MCF 10A (cell line): ENCODE measurements at regions not wholly inside any gene's neighbourhood (a gene's known extent, or its start where the extent isn't known, plus 50 kb on each side); places are given as distances from the start of the nearest gene placed in this dataset.

Source experiments
- BruUV-seq: library from RNA; stranded (reverse); fragments of 400-500 nt; replicated peaks from 2 replicates; lab custom pipeline; 2021; lab: Mats Ljungman, UMichigan
- CTCF ChIA-PET: fragments of 300-600 bp; sonication (Branson Sonifier 250); formaldehyde crosslinking; extraction: SDS; loops from one replicate; lab custom pipeline; 2021; ENCODE audit warnings: antibody characterized with exemption, inconsistent platforms; lab: Yijun Ruan, JAX
- POLR2A ChIA-PET: fragments of 300-600, 350-650 bp; sonication (Branson Sonifier 250); formaldehyde crosslinking; extraction: SDS; loops from one replicate; lab custom pipeline; 2020; ENCODE audit warnings: antibody characterized with exemption, inconsistent platforms; lab: Yijun Ruan, JAX
- DNase-seq: peaks from one replicate; pipeline ENCODE4 v3.0.0-alpha.2; 2018; ENCODE audit not compliant: unreplicated experiment
- H3K27ac Mint-ChIP-seq: one replicate; pipeline ENCODE4 v1.8.0; 2022; ENCODE audit warnings: mild to moderate bottlenecking, low read depth, mixed read lengths; ENCODE audit not compliant: unreplicated experiment
- H3K27me3 Mint-ChIP-seq: one replicate; pipeline ENCODE4 v1.8.0; 2022; ENCODE audit warnings: mixed read lengths; ENCODE audit not compliant: insufficient read depth, unreplicated experiment
- H3K36me3 Mint-ChIP-seq: one replicate; pipeline ENCODE4 v1.8.0; 2022; ENCODE audit warnings: mild to moderate bottlenecking, moderate library complexity, mixed read lengths; ENCODE audit not compliant: insufficient read depth, unreplicated experiment
- H3K4me1 Mint-ChIP-seq: one replicate; pipeline ENCODE4 v1.8.0; 2022; ENCODE audit warnings: mixed read lengths; ENCODE audit not compliant: insufficient read depth, unreplicated experiment
- H3K4me3 Mint-ChIP-seq: one replicate; pipeline ENCODE4 v1.8.0; 2022; ENCODE audit warnings: mild to moderate bottlenecking, moderate library complexity, mixed read lengths; ENCODE audit not compliant: unreplicated experiment
- H3K9me3 Mint-ChIP-seq: one replicate; pipeline ENCODE4 v1.8.0; 2022; ENCODE audit warnings: mixed read lengths; ENCODE audit not compliant: unreplicated experiment
- CTCF ChIP-seq: fragments of 200-600 bp; IDR thresholded peaks from one replicate; pipeline ENCODE4 v1.8.0; 2022; ENCODE audit warnings: antibody characterized with exemption, mild to moderate bottlenecking; ENCODE audit not compliant: unreplicated experiment
- intact Hi-C: fragments of 100-400 bp; cut with micrococcal nuclease; formaldehyde crosslinking; loops from 2 replicates; pipeline ENCODE4 v1.14.1; 2022

DNA sequence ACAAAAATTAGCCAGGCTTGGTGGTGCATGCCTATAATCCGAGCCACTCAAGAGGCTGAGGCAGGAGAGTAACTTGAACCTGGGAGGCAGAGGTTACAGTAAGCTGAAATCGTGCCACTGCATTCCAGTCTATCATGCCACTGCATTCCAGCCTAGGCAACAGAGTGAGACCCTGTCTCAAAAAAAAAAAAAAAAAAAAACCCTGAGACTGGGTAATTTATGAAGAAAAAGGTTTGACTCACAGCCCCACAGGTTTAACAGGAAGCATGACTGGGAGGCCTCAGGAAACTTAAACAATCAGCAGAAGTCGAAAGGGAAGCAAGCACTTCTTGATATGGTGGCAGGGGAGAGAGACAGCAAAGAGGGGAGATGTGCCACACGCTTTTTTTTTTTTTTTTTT lies 123.2 kb downstream of the GXYLT1 start:
- intact Hi-C loops, result loop anchor here (5.0 to 10.0 kb wide), 3 partner anchors 337 to 1074 kb away; no protein-coding TSS in a partner anchor
- Mint-ChIP-seq H3K4me1 (peaks cover 7% of the 10 kb centered on the region), H3K27ac (no peak overlapping the region), H3K9me3 (no peaks in the 10 kb centered on the region), H3K27me3 (no peaks in the 10 kb centered on the region), H3K4me3 (no peak overlapping the region), H3K36me3 (peaks cover 7% of the 10 kb centered on the region)
- TF ChIP-seq CTCF, result no peak
- no peak for DNase-seq
- BruUV-seq, result no TSS peak
- ChIA-PET POLR2A (no interaction called here), CTCF (interaction anchor here (0.6 to 7.9 kb wide), 3 partner anchors 358 to 744 kb away, joined by 3 to 204 read pairs (median 4); no protein-coding TSS in a partner anchor)

GRCh38 chr12:42020226-42020625 lies 124.4 kb downstream of the GXYLT1 start:
- Mint-ChIP-seq H3K27me3 (no peaks in the 10 kb centered on the region), H3K4me3 (no peak overlapping the region), H3K9me3 (no peaks in the 10 kb centered on the region), H3K4me1 (peaks cover 7% of the 10 kb centered on the region), H3K36me3 (peaks cover 7% of the 10 kb centered on the region), H3K27ac (no peak overlapping the region)
- ChIA-PET POLR2A (no interaction called here), CTCF (interaction anchor here (0.7 to 7.9 kb wide), 2 partner anchors 9 to 743 kb away, joined by 4 to 204 read pairs; no protein-coding TSS in a partner anchor)
- DNase-seq, result no peak
- TF ChIP-seq CTCF, result no peak
- intact Hi-C loops, result loop anchor here (5.0 to 10.0 kb wide), 3 partner anchors 335 to 1073 kb away; no protein-coding TSS in a partner anchor
- no TSS peak for BruUV-seq

GRCh38 chr12:42019746-42020145 lies 124.9 kb downstream of the GXYLT1 start:
- no TSS peak for BruUV-seq
- ChIA-PET CTCF (interaction anchor here (7.9 kb wide), 1 partner anchor 742 kb away, joined by 204 read pairs; no protein-coding TSS in a partner anchor), POLR2A (no interaction called here)
- intact Hi-C loops, result loop anchor here (5.0 to 10.0 kb wide), 3 partner anchors 335 to 1072 kb away; no protein-coding TSS in a partner anchor
- no peak for TF ChIP-seq CTCF
- Mint-ChIP-seq H3K27me3 (no peaks in the 10 kb centered on the region), H3K36me3 (peaks cover 7% of the 10 kb centered on the region), H3K27ac (no peak overlapping the region), H3K9me3 (no peaks in the 10 kb centered on the region), H3K4me1 (peaks cover 7% of the 10 kb centered on the region), H3K4me3 (no peak overlapping the region)
- no peak for DNase-seq

DNA sequence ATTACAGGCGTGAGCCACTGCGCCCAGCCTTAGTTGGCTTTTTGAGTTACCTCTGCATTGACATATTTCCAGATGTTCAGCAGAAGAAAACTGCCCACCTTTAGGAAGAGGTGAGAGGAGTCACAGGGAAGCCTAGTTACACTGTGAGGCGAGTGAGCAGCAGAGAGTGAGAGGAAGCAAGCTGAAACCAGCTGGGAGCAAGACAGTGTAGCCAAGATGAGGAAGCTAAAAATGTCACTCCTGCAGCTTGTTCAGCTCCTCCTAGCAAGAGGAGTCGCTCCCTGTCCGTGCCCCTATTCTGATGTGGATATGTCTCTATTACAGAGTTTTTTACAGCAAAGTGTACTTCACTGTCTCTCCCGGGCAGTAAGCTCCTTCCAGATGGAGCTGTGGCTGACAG lies 127.6 kb downstream of the GXYLT1 start:
- H3K27ac Mint-ChIP-seq, result no peak overlapping the region
- intact Hi-C loops, result no loop called here
- no TSS peak for BruUV-seq
- no peak for TF ChIP-seq CTCF
- H3K36me3 Mint-ChIP-seq, result peaks cover 7% of the 10 kb centered on the region
- H3K4me1 Mint-ChIP-seq, result no peaks in the 10 kb centered on the region
- ChIA-PET POLR2A (no interaction called here), CTCF (interaction anchor here (0.5 to 1.4 kb wide), 3 partner anchors 354 to 1321 kb away, joined by 3 to 4 read pairs (median 3); no protein-coding TSS in a partner anchor)
- no peak for DNase-seq
- no peaks in the 10 kb centered on the region for H3K9me3 Mint-ChIP-seq
- H3K27me3 Mint-ChIP-seq, result no peaks in the 10 kb centered on the region
- H3K4me3 Mint-ChIP-seq, result no peak overlapping the region
